GM21423 (cell line): ENCODE measurements at regions not wholly inside any gene's neighbourhood (a gene's known extent, or its start where the extent isn't known, plus 50 kb on each side); places are given as distances from the start of the nearest gene placed in this dataset.

ENCODE experiments used
- ATAC-seq: cut with Tn5 transposase; IDR thresholded peaks from one replicate; pipeline ENCODE4 v1.9.1; 2021; ENCODE audit warnings: mild to moderate bottlenecking, moderate library complexity; ENCODE audit not compliant: unreplicated experiment

- ATAC-seq = no peak
These were observed 156.6 kb upstream of the OPRM1 start for GRCh38 chr6:153882411-153882810.

- ATAC-seq = no peak
These were observed 165.5 kb upstream of the OPRM1 start for GRCh38 chr6:153873541-153873940.

- no peak for ATAC-seq
These were observed 166.1 kb upstream of the OPRM1 start for GRCh38 chr6:153872946-153873345.

GRCh38 chr6:153862927-153863326, 176.1 kb upstream of the OPRM1 start:
- ATAC-seq = no peak

- no peak for ATAC-seq
These were observed 176.9 kb upstream of the OPRM1 start for GRCh38 chr6:153862139-153862538.

- peak; percentile 52 for ATAC-seq
These were observed 180.5 kb upstream of the OPRM1 start for GRCh38 chr6:153858529-153858928.

- no peak for ATAC-seq
These were observed 182.1 kb upstream of the OPRM1 start for GRCh38 chr6:153856929-153857376.

GRCh38 chr6:153852481-153852880, 186.6 kb upstream of the OPRM1 start:
- no peak for ATAC-seq

- ATAC-seq = no peak
These were observed 187.0 kb upstream of the OPRM1 start for GRCh38 chr6:153852034-153852433.

- ATAC-seq = no peak
These were observed 189.8 kb upstream of the OPRM1 start for GRCh38 chr6:153849072-153849779.

GRCh38 chr6:153843420-153843819, 195.6 kb upstream of the OPRM1 start:
- ATAC-seq = no peak

GRCh38 chr6:153842491-153842890, 196.5 kb upstream of the OPRM1 start:
- no peak for ATAC-seq

GRCh38 chr6:153840039-153840850, 198.8 kb upstream of the OPRM1 start:
- no peak for ATAC-seq

- no peak for ATAC-seq
These were observed 206.5 kb upstream of the OPRM1 start for GRCh38 chr6:153832543-153832942.

GRCh38 chr6:153831350-153832078, 207.5 kb upstream of the OPRM1 start:
- ATAC-seq = no peak

GRCh38 chr6:153817173-153817572, 221.9 kb upstream of the OPRM1 start:
- no peak for ATAC-seq

GRCh38 chr6:153816366-153816765, 222.7 kb upstream of the OPRM1 start:
- ATAC-seq = no peak

- ATAC-seq = no peak
These were observed 224.9 kb upstream of the OPRM1 start for GRCh38 chr6:153814136-153814535.

GRCh38 chr6:153804755-153805330, 234.2 kb upstream of the OPRM1 start:
- ATAC-seq = no peak

GRCh38 chr6:153801917-153802316, 237.1 kb upstream of the OPRM1 start:
- ATAC-seq = no peak

GRCh38 chr6:153800580-153801188, 238.4 kb upstream of the OPRM1 start:
- ATAC-seq = no peak
